ENCODE measurements at regions not wholly inside any gene's neighbourhood (a gene's known extent, or its start where the extent isn't known, plus 50 kb on each side); places are given as distances from the start of the nearest gene placed in this dataset.

GRCh38 chr14:83838226-83838625 lies 1691.7 kb upstream of the FLRT2 start:
- TF ChIP-seq POLR2A (IDR thresholded peaks at IDR 0.05), result no peak
- TF ChIP-seq CTCF (IDR thresholded peaks at IDR 0.05), result no peak
